ENCODE measurements at regions not wholly inside any gene's neighbourhood (a gene's known extent, or its start where the extent isn't known, plus 50 kb on each side); places are given as distances from the start of the nearest gene placed in this dataset.

GRCh38 chr5:8234179-8234770 is 365.3 kb downstream of the MTRR start:
- ATAC-seq (ENCODE audit: poor library complexity) (no peak), DNase-seq (no peak)
- Mint-ChIP-seq H3K4me1 (ENCODE audit: low read depth) (no peaks in the 10 kb centered on the region), H3K4me3 (no peak overlapping the region), H3K36me3 (ENCODE audit: low read depth) (no peaks in the 10 kb centered on the region), H3K27ac (no peak overlapping the region), H3K27me3 (no peaks in the 10 kb centered on the region), H3K9me3 (peaks cover 4% of the 10 kb centered on the region)
- H3K4me3 ChIP-seq (ENCODE audit: low read length) = no peak overlapping the region
- H3K27me3 ChIP-seq (ENCODE audit: control insufficient read depth in 1 of 2, insufficient read depth in 2 of 2, low read length in 2 of 2) = no peaks in the 10 kb centered on the region
- TF ChIP-seq CTCF (IDR thresholded peaks at IDR 0.05) = no peak
- H3K9me3 ChIP-seq (ENCODE audit: control insufficient read depth in 1 of 2, insufficient read depth in 1 of 2, low read length in 2 of 2) = no peaks in the 10 kb centered on the region
- no peak overlapping the region for H3K27ac ChIP-seq (ENCODE audit: low read depth in 1 of 2, low read length in 2 of 2)
- no peaks in the 10 kb centered on the region for H3K4me1 ChIP-seq (ENCODE audit: insufficient read depth, low read length)
- intact Hi-C loops (cut with DNase I, micrococcal nuclease) = no loop called here
- ChIA-PET POLR2A (no interaction called here), CTCF (no interaction called here)
- H3K36me3 ChIP-seq (ENCODE audit: insufficient read depth, low read length) = no peaks in the 10 kb centered on the region

DNA sequence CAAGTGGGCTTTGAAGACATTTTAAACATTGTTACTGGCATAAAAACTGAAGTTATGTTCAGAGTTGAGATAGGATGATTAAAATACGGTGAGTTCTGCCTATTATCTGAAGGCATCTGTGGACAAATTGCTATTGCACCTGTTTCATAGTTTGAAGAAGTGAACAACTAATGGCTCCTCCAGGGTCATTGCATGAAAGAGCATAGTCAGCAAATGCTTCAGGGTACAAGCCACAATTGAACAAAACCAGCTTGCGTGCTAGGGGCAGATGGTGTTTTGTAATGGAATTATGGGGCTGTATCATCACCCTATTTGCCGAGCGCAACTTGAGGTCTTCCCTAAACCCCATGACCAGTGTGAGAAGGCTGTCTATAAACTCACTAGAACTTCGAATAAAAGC is 369.1 kb downstream of the MTRR start:
- Histone ChIP-seq H3K9me3 (ENCODE audit: control insufficient read depth in 1 of 2, insufficient read depth in 1 of 2, low read length in 2 of 2) (no peaks in the 10 kb centered on the region), H3K27me3 (ENCODE audit: control insufficient read depth in 1 of 2, insufficient read depth in 2 of 2, low read length in 2 of 2) (no peaks in the 10 kb centered on the region), H3K4me1 (ENCODE audit: insufficient read depth, low read length) (no peaks in the 10 kb centered on the region), H3K36me3 (ENCODE audit: insufficient read depth, low read length) (no peaks in the 10 kb centered on the region), H3K27ac (ENCODE audit: low read depth in 1 of 2, low read length in 2 of 2) (no peak overlapping the region), H3K4me3 (ENCODE audit: low read length) (no peak overlapping the region)
- H3K4me3 Mint-ChIP-seq = no peak overlapping the region
- ATAC-seq (ENCODE audit: poor library complexity) (no peak), DNase-seq (no peak)
- POLR2A ChIA-PET = no interaction called here
- no peak overlapping the region for H3K27ac Mint-ChIP-seq
- no peak for TF ChIP-seq CTCF (IDR thresholded peaks at IDR 0.05)
- CTCF ChIA-PET = no interaction called here
- H3K9me3 Mint-ChIP-seq = peaks cover 4% of the 10 kb centered on the region
- H3K36me3 Mint-ChIP-seq (ENCODE audit: low read depth) = no peaks in the 10 kb centered on the region
- H3K27me3 Mint-ChIP-seq = no peaks in the 10 kb centered on the region
- no peaks in the 10 kb centered on the region for H3K4me1 Mint-ChIP-seq (ENCODE audit: low read depth)
- intact Hi-C loops (cut with DNase I, micrococcal nuclease) = no loop called here

DNA sequence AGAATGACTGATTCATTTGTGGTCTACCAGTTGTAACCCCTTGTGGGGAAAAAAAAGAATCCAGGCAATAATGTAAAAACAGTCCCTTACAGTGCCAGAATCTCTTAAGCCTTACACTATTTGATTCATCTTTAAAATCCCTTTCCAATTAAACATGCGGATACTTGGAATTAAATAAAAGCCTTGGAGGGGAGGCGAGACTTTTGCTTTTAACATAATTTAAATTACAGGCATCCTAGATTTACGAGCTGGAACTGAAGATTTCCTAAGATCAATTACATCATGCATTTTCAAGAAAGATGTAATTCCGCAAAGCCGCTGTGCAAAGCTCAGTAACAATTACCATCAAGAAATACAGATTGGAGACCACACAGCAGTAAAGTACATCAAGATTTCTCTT is 370.2 kb downstream of the MTRR start:
- Histone ChIP-seq H3K36me3 (ENCODE audit: insufficient read depth, low read length) (no peaks in the 10 kb centered on the region), H3K4me1 (ENCODE audit: insufficient read depth, low read length) (no peaks in the 10 kb centered on the region), H3K27me3 (ENCODE audit: control insufficient read depth in 1 of 2, insufficient read depth in 2 of 2, low read length in 2 of 2) (no peaks in the 10 kb centered on the region), H3K27ac (ENCODE audit: low read depth in 1 of 2, low read length in 2 of 2) (no peak overlapping the region), H3K4me3 (ENCODE audit: low read length) (no peak overlapping the region), H3K9me3 (ENCODE audit: control insufficient read depth in 1 of 2, insufficient read depth in 1 of 2, low read length in 2 of 2) (peaks cover 0 to 3% of the 10 kb centered on the region in 2 experiments)
- Mint-ChIP-seq H3K27me3 (no peaks in the 10 kb centered on the region), H3K4me3 (no peak overlapping the region), H3K36me3 (ENCODE audit: low read depth) (no peaks in the 10 kb centered on the region), H3K4me1 (ENCODE audit: low read depth) (no peaks in the 10 kb centered on the region), H3K9me3 (peaks cover 4% of the 10 kb centered on the region), H3K27ac (no peak overlapping the region)
- ChIA-PET CTCF (no interaction called here), POLR2A (no interaction called here)
- DNase-seq = no peak
- ATAC-seq (ENCODE audit: poor library complexity) = no peak
- TF ChIP-seq CTCF (IDR thresholded peaks at IDR 0.05) = no peak
- intact Hi-C loops (cut with DNase I, micrococcal nuclease) = no loop called here
